ENCODE measurements at regions not wholly inside any gene's neighbourhood (a gene's known extent, or its start where the extent isn't known, plus 50 kb on each side); places are given as distances from the start of the nearest gene placed in this dataset.
"Not testable (repeated sequence)": the region's sequence is repeated elsewhere in the genome, so short reads cannot be mapped to it uniquely, and the experiment has no call there.

DNA sequence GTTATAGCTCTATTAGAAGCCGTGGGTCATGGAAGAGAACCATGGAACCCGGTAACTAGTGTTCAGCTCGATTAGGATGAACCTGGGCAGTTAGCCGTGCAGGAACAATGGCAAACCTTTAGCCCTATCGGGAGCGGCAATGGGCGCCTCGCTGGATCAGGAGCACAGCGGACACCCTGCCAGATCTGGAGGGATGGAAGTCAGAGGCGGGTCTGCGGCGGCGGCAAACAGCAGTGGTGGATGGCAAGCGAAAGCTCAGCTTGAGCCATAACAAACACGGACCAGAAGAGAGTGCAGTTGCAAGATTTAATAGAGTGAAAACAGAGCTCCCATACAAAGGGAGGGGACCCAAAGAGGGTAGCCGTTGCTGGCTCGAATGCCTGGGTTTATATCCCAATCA is 160.2 kb upstream of the RGS6 start:
- not testable (repeated sequence) for DNase-seq (ENCODE audit: low read depth); H4K20me1 ChIP-seq (ENCODE audit: insufficient read depth, low read length); H3K27me3 Mint-ChIP-seq (ENCODE audit: low read depth, unreplicated experiment); H3K79me2 ChIP-seq (ENCODE audit: insufficient read depth, low read length); H3K9ac ChIP-seq (ENCODE audit: low read length); H3K36me3 ChIP-seq (ENCODE audit: insufficient read depth, low read length); FAIRE-seq; H3K4me3 Mint-ChIP-seq (ENCODE audit: unreplicated experiment); H3K36me3 Mint-ChIP-seq (ENCODE audit: low read depth, unreplicated experiment); H3K4me2 ChIP-seq (ENCODE audit: low read length); H3K4me3 ChIP-seq (ENCODE audit: insufficient read depth, low read depth, low read length); H3K27me3 ChIP-seq (ENCODE audit: insufficient read depth, low read length); H2AFZ ChIP-seq (ENCODE audit: low read depth, low read length); H3K27ac Mint-ChIP-seq (ENCODE audit: unreplicated experiment); H3K27ac ChIP-seq (ENCODE audit: low read depth, low read length); H3K4me1 ChIP-seq (ENCODE audit: insufficient read depth, low read length); H3K4me1 Mint-ChIP-seq (ENCODE audit: low read depth, unreplicated experiment)
- H3K9me3 Mint-ChIP-seq (ENCODE audit: unreplicated experiment), result peaks cover 21% of the 10 kb centered on the region
- peaks cover 11% of the 10 kb centered on the region for H3K9me3 ChIP-seq (ENCODE audit: insufficient read depth, low read depth, low read length)

- no peak overlapping the region for H2AFZ ChIP-seq (ENCODE audit: low read depth, low read length)
- FAIRE-seq, result no peak
These were observed 158.2 kb upstream of the RGS6 start for GRCh38 chr14:71773898-71774481.

DNA sequence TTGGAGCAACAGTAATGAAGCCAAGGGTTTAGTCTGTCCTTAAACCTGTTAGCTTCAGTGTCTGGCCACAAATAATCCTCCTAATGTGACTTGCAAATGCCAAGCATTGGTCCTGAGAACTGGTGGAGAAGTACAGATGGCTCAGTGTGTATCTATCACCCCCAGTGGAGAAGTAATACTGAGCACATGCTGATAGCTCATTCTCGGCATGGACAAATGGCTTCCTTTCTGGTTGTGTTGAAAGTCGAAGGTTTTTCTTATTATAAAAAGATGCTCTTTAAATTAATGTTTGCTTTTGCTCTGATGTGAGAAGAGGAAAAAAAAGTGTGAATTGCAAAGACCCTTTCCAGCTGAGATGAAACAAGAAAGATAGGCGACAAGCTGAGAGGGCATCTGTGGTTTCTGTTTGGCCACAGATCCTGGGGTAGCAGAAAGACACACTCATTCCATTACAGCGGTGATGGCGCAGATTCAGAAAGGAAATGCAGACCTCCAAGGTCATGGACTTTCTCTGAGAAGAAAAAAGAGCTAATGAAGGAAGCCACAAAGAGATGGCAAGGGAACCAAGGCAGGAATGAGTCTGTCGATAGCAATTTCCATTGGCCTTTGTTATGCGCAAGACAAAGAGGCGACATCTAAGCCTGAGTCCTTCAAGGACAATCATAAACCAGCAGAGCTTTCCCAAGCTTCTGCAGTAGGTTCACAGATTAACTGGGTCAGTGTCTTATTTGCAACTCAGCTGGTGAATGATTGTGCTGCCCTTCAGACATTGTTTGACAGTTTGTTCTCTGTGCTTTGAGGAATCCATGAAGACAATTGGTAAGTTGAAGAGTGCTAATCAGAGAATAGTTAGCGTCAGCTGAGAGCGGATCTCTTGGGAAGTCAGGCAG is 155.5 kb upstream of the RGS6 start:
- DNase-seq (ENCODE audit: low read depth) (peak; percentile 63), FAIRE-seq (no peak)
- H3K4me3 Mint-ChIP-seq (ENCODE audit: unreplicated experiment), result no peak overlapping the region

More at GRCh38 chr14:71773898-71774481, 158.2 kb upstream of the RGS6 start:
- TF ChIP-seq EZH2 (IDR thresholded peaks at IDR 0.05; ENCODE audit: insufficient read depth, low read length), result no peak
- TF ChIP-seq CTCF (IDR thresholded peaks at IDR 0.05; ENCODE audit: insufficient read depth, low read depth, low read length), result no peak
- Mint-ChIP-seq H3K4me3 (ENCODE audit: unreplicated experiment) (no peak overlapping the region), H3K4me1 (ENCODE audit: low read depth, unreplicated experiment) (peaks cover 8% of the 10 kb centered on the region), H3K9me3 (ENCODE audit: unreplicated experiment) (peaks cover 21% of the 10 kb centered on the region), H3K27me3 (ENCODE audit: low read depth, unreplicated experiment) (no peaks in the 10 kb centered on the region), H3K27ac (ENCODE audit: unreplicated experiment) (peak overlapping the region; percentile 47), H3K36me3 (ENCODE audit: low read depth, unreplicated experiment) (peaks cover 3% of the 10 kb centered on the region)
- H3K27me3 ChIP-seq (ENCODE audit: insufficient read depth, low read length), result no peaks in the 10 kb centered on the region
- no peak for DNase-seq (ENCODE audit: low read depth)
- no peak overlapping the region for H3K27ac ChIP-seq (ENCODE audit: low read depth, low read length)
- H3K4me1 ChIP-seq (ENCODE audit: insufficient read depth, low read length), result peaks cover 5% of the 10 kb centered on the region
- H4K20me1 ChIP-seq (ENCODE audit: insufficient read depth, low read length), result no peaks in the 10 kb centered on the region
- H3K79me2 ChIP-seq (ENCODE audit: insufficient read depth, low read length), result no peaks in the 10 kb centered on the region
- H3K4me2 ChIP-seq (ENCODE audit: low read length), result no peak overlapping the region
- peaks cover 11% of the 10 kb centered on the region for H3K9me3 ChIP-seq (ENCODE audit: insufficient read depth, low read depth, low read length)
- H3K36me3 ChIP-seq (ENCODE audit: insufficient read depth, low read length), result no peaks in the 10 kb centered on the region
- no peak overlapping the region for H3K9ac ChIP-seq (ENCODE audit: low read length)
- no peak overlapping the region for H3K4me3 ChIP-seq (ENCODE audit: insufficient read depth, low read depth, low read length)

More for the DNA sequence above, 155.5 kb upstream of the RGS6 start:
- peaks cover 8% of the 10 kb centered on the region for H3K4me1 Mint-ChIP-seq (ENCODE audit: low read depth, unreplicated experiment)
- Histone ChIP-seq H3K79me2 (ENCODE audit: insufficient read depth, low read length) (no peaks in the 10 kb centered on the region), H3K36me3 (ENCODE audit: insufficient read depth, low read length) (no peaks in the 10 kb centered on the region), H2AFZ (ENCODE audit: low read depth, low read length) (peak overlapping the region; percentile 47), H3K9ac (ENCODE audit: low read length) (no peak overlapping the region), H3K27ac (ENCODE audit: low read depth, low read length) (no peak overlapping the region), H3K27me3 (ENCODE audit: insufficient read depth, low read length) (no peaks in the 10 kb centered on the region), H3K4me2 (ENCODE audit: low read length) (peak overlapping the region; percentile 60), H3K4me3 (ENCODE audit: insufficient read depth, low read depth, low read length) (no peak overlapping the region), H3K4me1 (ENCODE audit: insufficient read depth, low read length) (peaks cover 5% of the 10 kb centered on the region), H4K20me1 (ENCODE audit: insufficient read depth, low read length) (no peaks in the 10 kb centered on the region), H3K9me3 (ENCODE audit: insufficient read depth, low read depth, low read length) (peaks cover 11% of the 10 kb centered on the region)
- H3K27me3 Mint-ChIP-seq (ENCODE audit: low read depth, unreplicated experiment), result no peaks in the 10 kb centered on the region
- no peak for TF ChIP-seq CTCF (IDR thresholded peaks at IDR 0.05; ENCODE audit: insufficient read depth, low read depth, low read length)
- TF ChIP-seq EZH2 (IDR thresholded peaks at IDR 0.05; ENCODE audit: insufficient read depth, low read length), result no peak
- H3K9me3 Mint-ChIP-seq (ENCODE audit: unreplicated experiment), result peaks cover 18% of the 10 kb centered on the region
- peaks cover 3% of the 10 kb centered on the region for H3K36me3 Mint-ChIP-seq (ENCODE audit: low read depth, unreplicated experiment)
- H3K27ac Mint-ChIP-seq (ENCODE audit: unreplicated experiment), result no peak overlapping the region
